Astrocyte of the spinal cord (primary cell): ENCODE measurements at regions not wholly inside any gene's neighbourhood (a gene's known extent, or its start where the extent isn't known, plus 50 kb on each side); places are given as distances from the start of the nearest gene placed in this dataset.

ENCODE experiments used
- DNase-seq: peaks from one replicate; pipeline ENCODE4 v3.0.0; 2011; ENCODE audit warnings: low read depth, low spot score
- H3K4me3 ChIP-seq: 2 replicates; pipeline ENCODE4 v1.5.1; 2011; ENCODE audit warnings: low read depth, mild to moderate bottlenecking, low read length, moderate library complexity
- CTCF ChIP-seq: IDR thresholded peaks from 2 replicates; pipeline ENCODE4 v1.5.1; 2012; ENCODE audit warnings: low read depth, mild to moderate bottlenecking, low read length, inconsistent platforms
- in situ Hi-C: cut with HindIII; loops from 2 replicates; pipeline ENCODE4 v1.10.0; 2017; ENCODE audit warnings: low sequenced_read_pairs

DNA sequence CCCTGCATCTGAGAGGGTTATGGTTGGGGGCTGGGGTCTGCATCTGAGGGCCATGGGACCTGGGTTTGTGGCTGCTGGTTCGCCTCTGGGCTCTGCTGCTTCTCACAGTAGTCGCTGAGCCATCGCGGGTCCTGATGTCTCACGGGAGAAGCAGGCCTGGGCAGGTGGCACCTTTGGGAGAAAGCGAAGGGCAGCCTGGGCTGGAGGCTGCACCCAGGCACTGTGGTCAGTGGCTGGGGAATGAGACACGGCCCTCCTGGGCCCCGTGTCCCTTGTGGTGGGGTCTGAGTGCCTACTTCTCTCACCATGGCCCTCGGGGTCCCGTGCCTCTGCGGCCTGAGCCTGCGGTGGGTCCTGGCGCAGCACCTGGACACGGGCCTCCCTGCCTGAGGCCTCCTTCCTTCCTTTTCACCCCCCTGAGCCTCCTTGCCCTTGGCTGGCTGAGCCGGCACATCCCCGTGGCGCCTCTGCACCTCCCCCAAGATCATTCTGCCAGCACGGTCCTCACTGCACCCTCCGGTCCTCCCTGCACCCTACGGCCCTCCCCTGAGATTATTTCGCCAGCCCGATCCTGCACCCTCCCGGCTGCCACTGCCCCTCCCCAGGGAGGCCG lies 206.0 kb downstream of the ERMARD start:
- in situ Hi-C loops: no loop called here
- H3K4me3 ChIP-seq: no peak overlapping the region
- TF ChIP-seq CTCF: no peak
- DNase-seq: no peak

GRCh38 chr6:169956580-169956979 lies 205.2 kb downstream of the ERMARD start:
- DNase-seq: no peak
- in situ Hi-C loops: no loop called here
- no peak overlapping the region for H3K4me3 ChIP-seq
- no peak for TF ChIP-seq CTCF

- DNase-seq: no peak
- no peak overlapping the region for H3K4me3 ChIP-seq
- in situ Hi-C loops: no loop called here
- no peak for TF ChIP-seq CTCF
Observed at GRCh38 chr6:169955731-169956437, 204.5 kb downstream of the ERMARD start.

GRCh38 chr6:169954977-169955376 lies 203.6 kb downstream of the ERMARD start:
- TF ChIP-seq CTCF: no peak
- no peak overlapping the region for H3K4me3 ChIP-seq
- in situ Hi-C loops: no loop called here
- DNase-seq: no peak

- no peak overlapping the region for H3K4me3 ChIP-seq
- no peak for DNase-seq
- TF ChIP-seq CTCF: no peak
- in situ Hi-C loops: no loop called here
Observed at GRCh38 chr6:169953686-169954085, 202.3 kb downstream of the ERMARD start.

- TF ChIP-seq CTCF: no peak
- no peak overlapping the region for H3K4me3 ChIP-seq
- DNase-seq: no peak
- in situ Hi-C loops: no loop called here
Observed at GRCh38 chr6:169950558-169950957, 199.1 kb downstream of the ERMARD start.
